ENCODE measurements at regions not wholly inside any gene's neighbourhood (a gene's known extent, or its start where the extent isn't known, plus 50 kb on each side); places are given as distances from the start of the nearest gene placed in this dataset.
"Not testable (repeated sequence)": the region's sequence is repeated elsewhere in the genome, so short reads cannot be mapped to it uniquely, and the experiment has no call there.

GRCh38 chr14:105993814-105994213, 467.4 kb downstream of the TMEM121 start:
- Histone ChIP-seq H3K4me3 (no peak overlapping the region), H3K27me3 (no peaks in the 10 kb centered on the region), H3K36me3 (no peaks in the 10 kb centered on the region), H3K4me1 (no peaks in the 10 kb centered on the region), H3K9me3 (no peaks in the 10 kb centered on the region), H3K27ac (no peak overlapping the region)
- intact Hi-C loops (cut with DNase I) = no loop called here
- TF ChIP-seq POLR2A (IDR thresholded peaks at IDR 0.05) = no peak
- no peak for TF ChIP-seq POLR2AphosphoS5 (IDR thresholded peaks at IDR 0.05; ENCODE audit: insufficient read depth in 1 of 2, low read depth in 1 of 2)
- no peak for TF ChIP-seq CTCF (IDR thresholded peaks at IDR 0.05)
- no peak for DNase-seq (ENCODE audit: extremely low spot score in 2 of 2)

- H3K4me3 ChIP-seq; intact Hi-C loops (cut with DNase I); DNase-seq (ENCODE audit: extremely low spot score in 2 of 2); H3K36me3 ChIP-seq; H3K9me3 ChIP-seq; H3K27ac ChIP-seq; H3K27me3 ChIP-seq; H3K4me1 ChIP-seq: not testable (repeated sequence)
Observed at GRCh38 chr14:105995011-105995710, 468.8 kb downstream of the TMEM121 start.

GRCh38 chr14:105998597-105998996, 472.2 kb downstream of the TMEM121 start:
- DNase-seq (ENCODE audit: extremely low spot score in 2 of 2); H3K27ac ChIP-seq; H3K36me3 ChIP-seq; H3K9me3 ChIP-seq; intact Hi-C loops (cut with DNase I); H3K4me3 ChIP-seq; H3K27me3 ChIP-seq; H3K4me1 ChIP-seq: not testable (repeated sequence)

GRCh38 chr14:105999361-106000028, 473.1 kb downstream of the TMEM121 start:
- no peaks in the 10 kb centered on the region for H3K4me1 ChIP-seq
- H3K9me3 ChIP-seq = no peaks in the 10 kb centered on the region
- no peak overlapping the region for H3K4me3 ChIP-seq
- DNase-seq (ENCODE audit: extremely low spot score in 2 of 2) = no peak
- no peak for TF ChIP-seq CTCF (IDR thresholded peaks at IDR 0.05)
- no peak for TF ChIP-seq POLR2A (IDR thresholded peaks at IDR 0.05)
- no peak for TF ChIP-seq POLR2AphosphoS5 (IDR thresholded peaks at IDR 0.05; ENCODE audit: insufficient read depth in 1 of 2, low read depth in 1 of 2)
- H3K27me3 ChIP-seq = no peaks in the 10 kb centered on the region
- no peaks in the 10 kb centered on the region for H3K36me3 ChIP-seq
- intact Hi-C loops (cut with DNase I) = no loop called here
- H3K27ac ChIP-seq = no peak overlapping the region

- not testable (repeated sequence) for H3K4me1 ChIP-seq; DNase-seq (ENCODE audit: extremely low spot score in 2 of 2)
Observed at GRCh38 chr14:106000029-106000511, 473.7 kb downstream of the TMEM121 start.

GRCh38 chr14:106001277-106001676, 474.9 kb downstream of the TMEM121 start:
- H3K27ac ChIP-seq; DNase-seq (ENCODE audit: extremely low spot score in 2 of 2); H3K4me1 ChIP-seq; intact Hi-C loops (cut with DNase I); H3K27me3 ChIP-seq; H3K9me3 ChIP-seq; H3K36me3 ChIP-seq; H3K4me3 ChIP-seq: not testable (repeated sequence)

More at GRCh38 chr14:106000029-106000511, 473.7 kb downstream of the TMEM121 start:
- H3K4me3 ChIP-seq; H3K27me3 ChIP-seq; H3K9me3 ChIP-seq; H3K36me3 ChIP-seq; H3K27ac ChIP-seq; intact Hi-C loops (cut with DNase I): not testable (repeated sequence)

GRCh38 chr14:106003351-106003750, 477.0 kb downstream of the TMEM121 start:
- TF ChIP-seq POLR2AphosphoS5 (IDR thresholded peaks at IDR 0.05; ENCODE audit: insufficient read depth in 1 of 2, low read depth in 1 of 2) (no peak), POLR2A (IDR thresholded peaks at IDR 0.05) (no peak), CTCF (IDR thresholded peaks at IDR 0.05) (no peak)
- Histone ChIP-seq H3K4me1 (no peaks in the 10 kb centered on the region), H3K36me3 (no peaks in the 10 kb centered on the region), H3K9me3 (no peaks in the 10 kb centered on the region), H3K4me3 (no peak overlapping the region), H3K27me3 (no peaks in the 10 kb centered on the region), H3K27ac (no peak overlapping the region)
- intact Hi-C loops (cut with DNase I) = no loop called here
- DNase-seq (ENCODE audit: extremely low spot score in 2 of 2) = no peak

GRCh38 chr14:106004937-106005795, 478.8 kb downstream of the TMEM121 start:
- H3K4me3 ChIP-seq; intact Hi-C loops (cut with DNase I); DNase-seq (ENCODE audit: extremely low spot score in 2 of 2); H3K9me3 ChIP-seq; H3K36me3 ChIP-seq; H3K4me1 ChIP-seq; H3K27me3 ChIP-seq; H3K27ac ChIP-seq: not testable (repeated sequence)
